Adrenal gland (tissue), 9 donors: ENCODE measurements at regions not wholly inside any gene's neighbourhood (a gene's known extent, or its start where the extent isn't known, plus 50 kb on each side); places are given as distances from the start of the nearest gene placed in this dataset.

Experiments
- DNase-seq, 7 donors: peaks; one replicate each; pipeline ENCODE4 v3.0.0-alpha.2; 2019 to 2020
- H3K27ac ChIP-seq, 5 donors: fragments of 200-600 bp; sonication (generic) in 4 of 5; 1 replicate in 3 of 5; 2 replicates in 2 of 5; pipeline versions ENCODE4 v1.5.1 to v1.8.0; 2016 to 2020; ENCODE audit warnings: mild to moderate bottlenecking in 1 of 5
- H3K27me3 ChIP-seq: fragments of 200-600 bp; 2 replicates; pipeline ENCODE4 v1.8.0; 2021
- H3K36me3 ChIP-seq, 2 donors: fragments of 200-600 bp; replicated peaks in 1 of 2; 1 replicate in 1 of 2; 2 replicates in 1 of 2; pipeline versions ENCODE4 v1.5.1 to v1.8.0; 2018 to 2022
- H3K4me1 ChIP-seq, 2 donors: fragments of 200-600 bp; replicated peaks in 1 of 2; 1 replicate in 1 of 2; 2 replicates in 1 of 2; pipeline versions ENCODE4 v1.5.1 to v1.8.0; 2018 to 2021
- H3K4me3 ChIP-seq, 4 donors: fragments of 200-600 bp; sonication (generic) in 3 of 4; one replicate each; pipeline ENCODE4 v1.5.1; 2016 to 2018
- H3K9me3 ChIP-seq, 3 donors: fragments of 200-600 bp; sonication (generic) in 1 of 3; replicated peaks in 1 of 3; 1 replicate in 2 of 3; 2 replicates in 1 of 3; pipeline versions ENCODE4 v1.5.1 to v1.8.0; 2016 to 2021
- CTCF ChIP-seq, 6 experiments: fragments of 450-650 bp in 4 of 6; fragments of 200-600 bp in 2 of 6; sonication (generic) in 1 of 6; IDR thresholded peaks; 1 replicate in 5 of 6; 2 replicates in 1 of 6; pipeline versions ENCODE4 v1.5.1 to v1.8.0; 2016 to 2021; ENCODE audit warnings: antibody characterized with exemption in 6 of 6, mild to moderate bottlenecking in 2 of 6, moderate library complexity in 1 of 6
- POLR2A ChIP-seq, 2 donors: fragments of 450-650 bp; IDR thresholded peaks; one replicate each; pipeline ENCODE4 v1.6.1; 2017; ENCODE audit warnings: antibody characterized with exemption in 2 of 2, mild to moderate bottlenecking in 2 of 2, moderate library complexity in 1 of 2
- WGBS, 4 donors: extraction: QIAGEN DNeasy Blood & Tissue Kit in 2 of 4; methylation state at CpG; one replicate each; pipeline versions ENCODE4 v1.1.5 to v1.1.7; 2013 to 2017; 5-methylcytosine and 5-hydroxymethylcytosine counted together
- intact Hi-C, 2 donors: fragments of 100-400 bp; cut with DNase I; formaldehyde crosslinking; loops; one replicate each; pipeline versions ENCODE4 v1.14.1 to v1.15.0; 2022 to 2023
- donor health status: healthy with polysubstance abuse.
- donor health status: Bipolar disorder and iron deficiency.
- donor health status: DM: yes; HTN: yes; CAD: no.
- donor health status: DM: no; HTN: no; CAD: no.
- donor health status: DM: no; HTN: no; CAD: no.

DNA sequence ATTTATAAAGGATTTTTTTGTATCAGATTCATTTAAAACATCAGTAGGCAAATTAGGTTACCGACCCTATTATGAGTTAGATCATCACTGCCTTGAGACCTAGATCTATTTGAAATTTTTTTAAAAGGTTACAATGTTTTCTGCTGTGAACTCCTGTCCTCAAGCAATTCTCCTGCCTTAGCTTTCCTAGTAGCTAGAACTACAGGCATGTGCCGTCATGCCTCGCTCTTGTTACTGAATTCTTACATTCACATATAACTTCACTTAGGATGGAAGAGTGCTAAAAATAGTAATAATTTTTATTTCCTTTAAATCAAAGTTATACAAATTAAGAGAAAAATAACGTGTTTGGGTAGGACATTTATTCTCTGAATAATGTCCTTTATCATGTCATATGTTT is 75.5 kb upstream of the MAOA start:
- H3K9me3 ChIP-seq, result no peaks in the 10 kb centered on the region
- H3K36me3 ChIP-seq, result no peaks in the 10 kb centered on the region
- peaks cover 4% of the 10 kb centered on the region for H3K27me3 ChIP-seq
- WGBS, 4 donors, result 74 to 86% (median 81%) methylated on average over 4 of the region's 4 CpGs
- no peaks in the 10 kb centered on the region for H3K4me1 ChIP-seq
- no peak overlapping the region for H3K27ac ChIP-seq
- H3K4me3 ChIP-seq, result no peak overlapping the region
- no peak for DNase-seq
- TF ChIP-seq POLR2A (IDR thresholded peaks at IDR 0.05) (no peak), CTCF (IDR thresholded peaks at IDR 0.05) (no peak)
- intact Hi-C loops, result no loop called here

GRCh38 chrX:43581167-43581566 is 74.9 kb upstream of the MAOA start:
- H3K27ac ChIP-seq, result no peak overlapping the region
- WGBS, 4 donors, result 55 to 83% (median 77%) methylated on average over 2 of the region's 2 CpGs

GRCh38 chrX:43581888-43582539 is 74.1 kb upstream of the MAOA start:
- no peaks in the 10 kb centered on the region for H3K36me3 ChIP-seq
- H3K4me1 ChIP-seq, result no peaks in the 10 kb centered on the region
- peaks cover 7% of the 10 kb centered on the region for H3K27me3 ChIP-seq
- H3K4me3 ChIP-seq, result no peak overlapping the region
- DNase-seq, result no peak
- intact Hi-C loops, result no loop called here
- 69 to 86% (median 81%) methylated on average over 5 of the region's 5 CpGs for WGBS, 4 donors
- H3K9me3 ChIP-seq, result no peaks in the 10 kb centered on the region
- H3K27ac ChIP-seq, result no peak overlapping the region
- TF ChIP-seq CTCF (IDR thresholded peaks at IDR 0.05) (no peak), POLR2A (IDR thresholded peaks at IDR 0.05) (no peak)

More at GRCh38 chrX:43581167-43581566, 74.9 kb upstream of the MAOA start:
- Histone ChIP-seq H3K9me3 (no peaks in the 10 kb centered on the region), H3K4me1 (no peaks in the 10 kb centered on the region), H3K4me3 (no peak overlapping the region), H3K36me3 (no peaks in the 10 kb centered on the region), H3K27me3 (peaks cover 6% of the 10 kb centered on the region)
- no peak for TF ChIP-seq CTCF (IDR thresholded peaks at IDR 0.05)
- TF ChIP-seq POLR2A (IDR thresholded peaks at IDR 0.05), result no peak
- DNase-seq, result no peak
- intact Hi-C loops, result no loop called here

DNA sequence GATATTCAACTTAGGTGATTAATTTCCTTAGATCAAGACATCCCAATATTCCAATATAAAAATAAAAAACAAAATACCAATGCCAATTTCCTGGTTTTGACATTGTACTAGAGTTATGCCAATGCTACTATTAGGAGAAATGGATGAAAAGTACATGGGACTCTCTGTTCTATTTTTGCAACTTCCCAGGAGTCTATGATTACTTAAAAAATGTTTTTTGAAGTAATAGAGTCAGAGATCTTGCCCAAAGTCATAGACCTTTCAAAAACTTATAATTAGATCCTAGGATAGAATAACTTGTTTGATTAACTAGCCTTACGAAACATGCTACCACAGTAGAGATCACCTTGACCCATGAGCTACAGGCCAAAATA is 73.6 kb upstream of the MAOA start:
- DNase-seq, result no peak
- WGBS, 4 donors, result 83 to 92% (median 90%) methylated on average over 1 of the region's 1 CpG
- Histone ChIP-seq H3K4me3 (no peak overlapping the region), H3K4me1 (no peaks in the 10 kb centered on the region), H3K36me3 (no peaks in the 10 kb centered on the region), H3K9me3 (no peaks in the 10 kb centered on the region), H3K27ac (no peak overlapping the region), H3K27me3 (peaks cover 11% of the 10 kb centered on the region)
- intact Hi-C loops, result no loop called here
- TF ChIP-seq POLR2A (IDR thresholded peaks at IDR 0.05), result no peak
- no peak for TF ChIP-seq CTCF (IDR thresholded peaks at IDR 0.05)
